ENCODE measurements at regions not wholly inside any gene's neighbourhood (a gene's known extent, or its start where the extent isn't known, plus 50 kb on each side); places are given as distances from the start of the nearest gene placed in this dataset.

GRCh38 chr1:213773975-213774374, 213.8 kb upstream of the PROX1 start:
- intact Hi-C loops (cut with DNase I): no loop called here
- Histone ChIP-seq H3K27ac (replicated peaks in 1 of 4) (no peak overlapping the region), H3K9me3 (peaks cover 0 to 4% (median 0%) of the 10 kb centered on the region in 4 donors), H3K4me3 (no peak overlapping the region), H3K36me3 (no peaks in the 10 kb centered on the region), H3K4me1 (no peaks in the 10 kb centered on the region), H3K27me3 (peaks cover 0 to 5% (median 0%) of the 10 kb centered on the region in 4 donors)
- DNase-seq (ENCODE audit: extremely low spot score): no peak
- 75% methylated on average over 1 of the region's 1 CpG for WGBS
- no peak for TF ChIP-seq CTCF (IDR thresholded peaks at IDR 0.05)
- no peak for TF ChIP-seq POLR2A (IDR thresholded peaks at IDR 0.05; ENCODE audit: low read depth)
- no peak for TF ChIP-seq POLR2AphosphoS5 (IDR thresholded peaks at IDR 0.05)
- no peak for TF ChIP-seq EP300 (IDR thresholded peaks at IDR 0.05)

DNA sequence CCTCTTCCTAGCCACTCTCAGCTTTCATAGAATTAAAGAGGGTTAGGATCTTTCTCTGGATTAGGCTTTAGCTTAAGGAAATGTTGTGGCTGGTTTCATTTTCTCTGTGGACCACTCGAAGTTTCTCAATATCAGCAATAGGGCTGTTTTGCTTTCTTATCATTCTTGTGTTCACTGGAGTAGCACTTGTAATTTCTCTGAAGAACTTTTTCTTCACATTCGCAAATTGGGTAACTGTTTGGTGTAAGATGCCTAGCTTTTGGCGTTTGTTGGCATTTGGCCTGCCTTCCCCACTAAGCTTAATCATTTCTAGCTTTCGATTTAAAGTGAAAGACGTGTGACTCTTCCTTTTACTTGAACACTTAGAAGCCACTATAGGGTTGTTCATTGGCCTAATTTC, 210.8 kb upstream of the PROX1 start:
- intact Hi-C loops (cut with DNase I): no loop called here
- H3K9me3 ChIP-seq: peaks cover 0 to 4% (median 0%) of the 10 kb centered on the region in 4 donors
- DNase-seq (ENCODE audit: extremely low spot score): no peak
- no peak overlapping the region for H3K27ac ChIP-seq (replicated peaks in 1 of 4)
- H3K4me1 ChIP-seq: no peaks in the 10 kb centered on the region
- WGBS: 84% methylated on average over 5 of the region's 5 CpGs
- TF ChIP-seq POLR2A (IDR thresholded peaks at IDR 0.05; ENCODE audit: low read depth): no peak
- no peak for TF ChIP-seq EP300 (IDR thresholded peaks at IDR 0.05)
- no peak for TF ChIP-seq CTCF (IDR thresholded peaks at IDR 0.05)
- no peak for TF ChIP-seq POLR2AphosphoS5 (IDR thresholded peaks at IDR 0.05)
- H3K4me3 ChIP-seq: no peak overlapping the region
- peaks cover 0 to 5% (median 0%) of the 10 kb centered on the region in 4 donors for H3K27me3 ChIP-seq
- no peaks in the 10 kb centered on the region for H3K36me3 ChIP-seq

DNA sequence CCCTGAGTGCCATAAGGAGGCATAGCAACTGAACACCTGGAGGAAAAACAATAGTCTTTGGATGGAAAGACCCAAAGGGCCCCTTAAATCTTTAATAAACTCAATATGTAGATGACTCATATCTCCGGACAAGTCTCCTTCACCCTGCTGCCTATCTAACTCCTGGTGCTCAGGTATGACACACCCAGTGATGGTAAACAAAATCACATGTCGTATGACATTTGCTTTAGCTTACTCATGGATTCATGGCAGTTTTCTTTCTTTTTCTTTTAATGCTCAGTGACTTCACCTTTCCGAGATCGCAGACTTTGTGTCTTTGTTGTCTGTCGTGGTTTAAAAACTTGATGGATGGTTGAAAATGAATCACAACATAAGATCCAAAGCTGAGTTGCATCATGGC, 208.5 kb upstream of the PROX1 start:
- WGBS: 86% methylated on average over 5 of the region's 5 CpGs
- H3K27ac ChIP-seq (replicated peaks in 1 of 4): no peak overlapping the region
- H3K4me1 ChIP-seq: no peaks in the 10 kb centered on the region
- peaks cover 0 to 9% (median 0%) of the 10 kb centered on the region in 4 donors for H3K27me3 ChIP-seq
- TF ChIP-seq CTCF (IDR thresholded peaks at IDR 0.05): no peak
- no peak for TF ChIP-seq EP300 (IDR thresholded peaks at IDR 0.05)
- no peak for TF ChIP-seq POLR2A (IDR thresholded peaks at IDR 0.05; ENCODE audit: low read depth)
- no peak for TF ChIP-seq POLR2AphosphoS5 (IDR thresholded peaks at IDR 0.05)
- no peak for DNase-seq (ENCODE audit: extremely low spot score)
- H3K36me3 ChIP-seq: no peaks in the 10 kb centered on the region
- H3K4me3 ChIP-seq: no peak overlapping the region
- H3K9me3 ChIP-seq: peaks cover 0 to 4% (median 0%) of the 10 kb centered on the region in 4 donors
- intact Hi-C loops (cut with DNase I): no loop called here

GRCh38 chr1:213782941-213783672, 204.7 kb upstream of the PROX1 start:
- WGBS: 71% methylated on average over 20 of the region's 20 CpGs
- no peaks in the 10 kb centered on the region for H3K9me3 ChIP-seq
- no peak for TF ChIP-seq POLR2AphosphoS5 (IDR thresholded peaks at IDR 0.05)
- H3K36me3 ChIP-seq: no peaks in the 10 kb centered on the region
- no peaks in the 10 kb centered on the region for H3K4me1 ChIP-seq
- no peak overlapping the region for H3K4me3 ChIP-seq
- H3K27ac ChIP-seq (replicated peaks in 1 of 4): no peak overlapping the region
- DNase-seq (ENCODE audit: extremely low spot score): no peak
- H3K27me3 ChIP-seq: peaks cover 0 to 9% (median 0%) of the 10 kb centered on the region in 4 donors
- intact Hi-C loops (cut with DNase I): no loop called here

DNA sequence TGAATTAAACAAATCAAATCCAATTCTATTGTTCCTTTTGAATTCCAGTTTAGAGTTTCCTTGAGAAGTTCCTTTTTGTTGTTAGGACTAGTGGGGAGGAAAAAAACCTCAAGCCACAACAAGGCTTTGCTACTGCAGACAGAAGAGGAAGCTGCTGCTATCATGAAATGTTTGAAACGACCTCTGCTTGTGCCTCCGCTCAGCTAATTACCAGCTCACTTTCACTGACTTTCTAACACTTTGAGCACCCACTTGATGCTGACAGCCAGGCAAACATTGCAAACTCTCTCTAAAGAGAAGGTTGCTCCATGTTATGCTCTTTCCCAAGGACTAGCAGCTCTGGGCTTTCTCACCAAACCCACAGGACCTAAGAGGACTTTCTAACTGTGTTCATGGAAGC, 203.9 kb upstream of the PROX1 start:
- no peaks in the 10 kb centered on the region for H3K9me3 ChIP-seq
- 43% methylated on average over 2 of the region's 2 CpGs for WGBS
- H3K36me3 ChIP-seq: no peaks in the 10 kb centered on the region
- no peak for DNase-seq (ENCODE audit: extremely low spot score)
- no peak overlapping the region for H3K27ac ChIP-seq (replicated peaks in 1 of 4)
- H3K4me1 ChIP-seq: no peaks in the 10 kb centered on the region
- no peak overlapping the region for H3K4me3 ChIP-seq
- peaks cover 0 to 9% (median 0%) of the 10 kb centered on the region in 4 donors for H3K27me3 ChIP-seq
- intact Hi-C loops (cut with DNase I): no loop called here
- no peak for TF ChIP-seq CTCF (IDR thresholded peaks at IDR 0.05)
- no peak for TF ChIP-seq POLR2AphosphoS5 (IDR thresholded peaks at IDR 0.05)
- no peak for TF ChIP-seq EP300 (IDR thresholded peaks at IDR 0.05)
- no peak for TF ChIP-seq POLR2A (IDR thresholded peaks at IDR 0.05; ENCODE audit: low read depth)
